Urothelium cell line (cell line): ENCODE measurements at regions not wholly inside any gene's neighbourhood (a gene's known extent, or its start where the extent isn't known, plus 50 kb on each side); places are given as distances from the start of the nearest gene placed in this dataset.
"Not testable (repeated sequence)": the region's sequence is repeated elsewhere in the genome, so short reads cannot be mapped to it uniquely, and the experiment has no call there.

ENCODE experiments used
- DNase-seq: peaks from one replicate; pipeline ENCODE4 v3.0.0; 2011; ENCODE audit warnings: low spot score, mixed read lengths
- FAIRE-seq: peaks from 2 replicates; lab custom pipeline; 2011; peaks lifted over from hg19 to GRCh38; lab: Jason Lieb, UNC

- DNase-seq (no peak), FAIRE-seq (no peak)
Measured at GRCh38 chrX:1767026-1767425, 152.2 kb downstream of the ASMT start.

GRCh38 chrX:1778817-1779216 lies 164.0 kb downstream of the ASMT start:
- FAIRE-seq, result no peak
- DNase-seq, result no peak

- DNase-seq, result no peak
- no peak for FAIRE-seq
Measured at GRCh38 chrX:1779626-1780025, 164.8 kb downstream of the ASMT start.

- FAIRE-seq, result no peak
- DNase-seq, result no peak
Measured at GRCh38 chrX:1781766-1782165, 166.9 kb downstream of the ASMT start.

GRCh38 chrX:1784773-1785172 lies 169.9 kb downstream of the ASMT start:
- DNase-seq (no peak), FAIRE-seq (no peak)

GRCh38 chrX:1788300-1788911 lies 173.5 kb downstream of the ASMT start:
- DNase-seq (no peak), FAIRE-seq (no peak)

GRCh38 chrX:1792636-1793035 lies 177.8 kb downstream of the ASMT start:
- FAIRE-seq, result no peak

GRCh38 chrX:1794586-1794985 lies 179.7 kb downstream of the ASMT start:
- FAIRE-seq (no peak), DNase-seq (no peak)

More at GRCh38 chrX:1792636-1793035, 177.8 kb downstream of the ASMT start:
- DNase-seq, result no peak

GRCh38 chrX:1802912-1803311 lies 188.1 kb downstream of the ASMT start:
- no peak for DNase-seq
- no peak for FAIRE-seq

GRCh38 chrX:1803741-1804140 lies 188.9 kb downstream of the ASMT start:
- no peak for DNase-seq
- FAIRE-seq, result no peak

GRCh38 chrX:1807301-1807731 lies 192.5 kb downstream of the ASMT start:
- peak; percentile 31 for DNase-seq
- FAIRE-seq, result no peak

- FAIRE-seq, result no peak
Measured at GRCh38 chrX:1809581-1809980, 194.7 kb downstream of the ASMT start.

GRCh38 chrX:1813809-1814208 lies 198.9 kb downstream of the ASMT start:
- FAIRE-seq (no peak), DNase-seq (no peak)

More at GRCh38 chrX:1809581-1809980, 194.7 kb downstream of the ASMT start:
- DNase-seq, result no peak

GRCh38 chrX:1815456-1816175 lies 200.8 kb downstream of the ASMT start:
- FAIRE-seq, result no peak
- no peak for DNase-seq

GRCh38 chrX:1816387-1816982 lies 201.6 kb downstream of the ASMT start:
- FAIRE-seq, DNase-seq: not testable (repeated sequence)

- no peak for DNase-seq
- FAIRE-seq, result no peak
Measured at GRCh38 chrX:1821846-1822245, 207.0 kb downstream of the ASMT start.

- DNase-seq, result no peak
- no peak for FAIRE-seq
Measured at GRCh38 chrX:1824855-1825254, 210.0 kb downstream of the ASMT start.

- DNase-seq, result no peak
- no peak for FAIRE-seq
Measured at GRCh38 chrX:1833656-1834360, 218.9 kb downstream of the ASMT start.

GRCh38 chrX:1835056-1835455 lies 220.2 kb downstream of the ASMT start:
- FAIRE-seq, result no peak
- DNase-seq, result no peak

GRCh38 chrX:1836683-1837082 lies 221.8 kb downstream of the ASMT start:
- DNase-seq (no peak), FAIRE-seq (no peak)

GRCh38 chrX:1841746-1842145 lies 226.9 kb downstream of the ASMT start:
- no peak for FAIRE-seq
- no peak for DNase-seq
